ENCODE measurements at regions not wholly inside any gene's neighbourhood (a gene's known extent, or its start where the extent isn't known, plus 50 kb on each side); places are given as distances from the start of the nearest gene placed in this dataset.

DNA sequence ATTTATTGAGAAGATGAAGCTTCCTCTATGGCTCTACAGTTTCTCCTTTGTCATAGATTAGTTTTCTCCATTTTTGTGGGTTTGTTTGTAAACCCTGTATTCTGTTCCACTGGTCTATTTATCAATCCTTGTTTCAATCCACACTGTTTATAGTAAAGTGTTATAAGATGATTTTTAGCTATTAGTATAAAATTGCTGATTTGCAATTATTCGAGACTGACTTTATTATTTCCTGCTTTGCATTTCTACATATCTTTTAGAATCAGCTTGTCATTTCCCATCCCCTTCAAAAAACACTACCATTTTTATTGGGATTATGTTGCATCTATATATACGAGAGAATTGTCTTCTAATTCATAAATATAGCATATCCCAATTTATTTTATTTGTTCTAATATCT lies 325.9 kb upstream of the EPHA7 start:
- CTCF ChIA-PET: no interaction called here
- DNase-seq (ENCODE audit: extremely low spot score): no peak
- POLR2A ChIA-PET: no interaction called here
- TF ChIP-seq, protein P1, sequence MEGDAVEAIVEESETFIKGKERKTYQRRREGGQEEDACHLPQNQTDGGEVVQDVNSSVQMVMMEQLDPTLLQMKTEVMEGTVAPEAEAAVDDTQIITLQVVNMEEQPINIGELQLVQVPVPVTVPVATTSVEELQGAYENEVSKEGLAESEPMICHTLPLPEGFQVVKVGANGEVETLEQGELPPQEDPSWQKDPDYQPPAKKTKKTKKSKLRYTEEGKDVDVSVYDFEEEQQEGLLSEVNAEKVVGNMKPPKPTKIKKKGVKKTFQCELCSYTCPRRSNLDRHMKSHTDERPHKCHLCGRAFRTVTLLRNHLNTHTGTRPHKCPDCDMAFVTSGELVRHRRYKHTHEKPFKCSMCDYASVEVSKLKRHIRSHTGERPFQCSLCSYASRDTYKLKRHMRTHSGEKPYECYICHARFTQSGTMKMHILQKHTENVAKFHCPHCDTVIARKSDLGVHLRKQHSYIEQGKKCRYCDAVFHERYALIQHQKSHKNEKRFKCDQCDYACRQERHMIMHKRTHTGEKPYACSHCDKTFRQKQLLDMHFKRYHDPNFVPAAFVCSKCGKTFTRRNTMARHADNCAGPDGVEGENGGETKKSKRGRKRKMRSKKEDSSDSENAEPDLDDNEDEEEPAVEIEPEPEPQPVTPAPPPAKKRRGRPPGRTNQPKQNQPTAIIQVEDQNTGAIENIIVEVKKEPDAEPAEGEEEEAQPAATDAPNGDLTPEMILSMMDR (IDR thresholded peaks at IDR 0.05; ENCODE audit: control extremely low read depth, extremely low read depth, low read depth, missing control alignments): no peak

DNA sequence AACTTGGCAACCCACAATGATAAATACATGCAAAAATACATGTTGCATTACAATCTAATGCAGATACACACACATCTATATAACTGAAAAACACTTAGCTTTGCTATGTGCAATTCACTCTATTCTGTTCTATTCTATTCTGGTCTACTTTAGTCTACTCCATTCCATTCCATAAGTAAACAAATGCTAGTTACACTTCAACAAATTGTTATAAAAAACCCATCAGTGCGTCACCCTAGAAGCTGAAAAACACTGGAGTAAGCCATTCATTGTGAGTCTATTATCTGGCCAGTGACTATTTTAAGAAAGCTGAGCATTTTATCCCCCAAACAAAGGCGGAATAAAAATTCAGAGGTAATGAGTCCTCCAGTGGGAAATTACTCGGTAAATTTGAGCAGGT lies 315.7 kb upstream of the EPHA7 start:
- no peak for DNase-seq (ENCODE audit: extremely low spot score)
- CTCF ChIA-PET: no interaction called here
- POLR2A ChIA-PET: no interaction called here
- TF ChIP-seq, protein P1 (IDR thresholded peaks at IDR 0.05; ENCODE audit: control extremely low read depth, extremely low read depth, low read depth, missing control alignments): no peak

DNA sequence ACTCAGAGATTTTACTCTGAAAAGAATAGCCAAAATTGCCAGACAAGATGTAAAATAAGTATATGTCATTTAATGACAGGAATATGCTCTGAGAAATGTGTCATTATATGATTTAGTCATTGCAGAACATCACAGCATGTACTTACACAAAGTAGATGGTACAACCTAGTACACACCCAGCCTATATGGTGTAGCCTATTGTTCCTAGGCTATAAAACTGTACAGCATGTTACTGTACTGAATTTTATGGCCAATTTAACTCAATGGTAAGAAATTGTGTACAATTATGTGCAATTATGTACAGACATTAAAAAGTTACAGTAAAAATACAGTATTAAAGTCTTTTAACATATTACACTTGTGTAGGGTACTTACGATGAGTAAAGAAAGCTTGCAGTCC lies 311.9 kb upstream of the EPHA7 start:
- ChIA-PET CTCF (no interaction called here), POLR2A (no interaction called here)
- DNase-seq (ENCODE audit: extremely low spot score): no peak
- TF ChIP-seq, protein P1 (IDR thresholded peaks at IDR 0.05; ENCODE audit: control extremely low read depth, extremely low read depth, low read depth, missing control alignments): no peak

DNA sequence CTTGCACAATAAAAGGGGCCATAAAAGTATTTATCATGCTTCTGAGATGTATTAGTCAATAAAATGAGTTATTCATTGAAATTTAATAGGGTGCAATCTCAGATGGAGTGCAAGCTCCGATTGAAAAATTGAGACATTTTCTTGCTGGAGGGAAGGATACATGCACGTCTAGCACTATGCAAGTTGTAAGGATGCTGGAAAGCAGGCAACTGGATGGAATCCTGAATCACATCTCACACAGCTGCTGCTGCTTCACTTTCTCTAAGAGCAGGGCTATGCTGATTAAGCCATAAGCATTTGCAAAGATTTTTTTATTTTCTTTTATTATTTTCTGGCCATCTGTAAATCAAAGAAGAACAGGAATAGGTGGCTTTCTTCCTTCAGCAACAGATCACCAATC lies 308.8 kb upstream of the EPHA7 start:
- TF ChIP-seq, protein P1 (IDR thresholded peaks at IDR 0.05; ENCODE audit: control extremely low read depth, extremely low read depth, low read depth, missing control alignments): no peak
- CTCF ChIA-PET: interaction anchor here (1.2 kb wide), 1 partner anchor 35 kb away, joined by 3 read pairs; no protein-coding TSS in a partner anchor
- POLR2A ChIA-PET: no interaction called here

DNA sequence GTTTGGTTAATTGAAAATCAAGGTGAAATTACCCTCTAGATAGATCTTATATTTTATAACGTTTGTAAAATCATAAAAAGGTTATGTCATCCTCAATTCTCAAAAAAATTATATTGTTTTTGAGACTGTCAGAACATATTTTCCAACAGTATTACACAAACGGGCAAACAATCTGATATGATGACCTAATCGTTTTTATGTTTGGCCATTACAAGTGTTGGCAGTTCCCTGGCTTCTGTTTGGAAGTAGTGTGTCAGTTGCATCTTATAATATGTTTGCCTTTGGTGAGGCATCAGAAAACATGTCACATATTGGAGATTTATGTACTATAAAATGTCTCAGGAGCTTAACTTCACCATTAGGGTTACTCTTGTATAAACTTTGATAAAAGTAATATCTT lies 308.1 kb upstream of the EPHA7 start:
- TF ChIP-seq, protein P1 (IDR thresholded peaks at IDR 0.05; ENCODE audit: control extremely low read depth, extremely low read depth, low read depth, missing control alignments): no peak
- ChIA-PET POLR2A (no interaction called here), CTCF (interaction anchor here (1.2 kb wide), 1 partner anchor 34 kb away, joined by 3 read pairs; no protein-coding TSS in a partner anchor)
- no peak for DNase-seq (ENCODE audit: extremely low spot score)

More for the DNA sequence above, 308.8 kb upstream of the EPHA7 start:
- no peak for DNase-seq (ENCODE audit: extremely low spot score)

DNA sequence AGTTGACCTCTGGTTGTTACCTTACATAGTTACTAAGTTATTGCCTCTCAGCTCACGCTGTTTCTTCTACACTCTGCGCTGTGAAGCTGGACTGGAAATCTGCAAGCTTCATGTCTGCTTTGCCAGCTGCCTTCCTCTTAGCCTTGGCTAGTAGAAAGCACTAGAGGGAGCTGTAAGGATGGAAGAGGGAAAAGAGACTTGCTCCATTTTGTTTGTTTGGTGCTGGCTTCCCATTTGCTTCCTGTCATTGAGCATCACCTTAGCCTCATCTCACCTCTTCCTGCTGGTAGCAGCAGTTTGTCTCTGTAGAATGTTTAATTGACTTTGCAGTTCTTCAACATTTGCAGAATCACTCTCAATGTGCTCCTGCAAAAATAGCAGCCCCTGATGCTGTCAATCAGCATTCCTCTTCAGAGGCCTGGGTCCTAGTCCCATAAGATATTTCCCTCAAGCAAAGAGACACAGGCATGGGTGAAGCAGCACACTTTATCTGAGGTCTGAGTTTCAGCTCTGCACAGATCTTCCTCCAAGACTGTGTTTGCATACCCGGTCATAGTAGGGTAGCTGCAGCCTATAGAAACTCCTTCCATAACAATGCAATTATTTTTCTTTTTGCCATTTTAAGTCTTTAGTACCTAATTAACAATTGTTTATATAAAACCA lies 302.2 kb upstream of the EPHA7 start:
- TF ChIP-seq, protein P1 (IDR thresholded peaks at IDR 0.05; ENCODE audit: control extremely low read depth, extremely low read depth, low read depth, missing control alignments): no peak
- POLR2A ChIA-PET: no interaction called here
- no peak for DNase-seq (ENCODE audit: extremely low spot score)
- CTCF ChIA-PET: interaction anchor here (0.8 kb wide), 1 partner anchor 8 kb away, joined by 3 read pairs; no protein-coding TSS in a partner anchor

Data from GM10248 (cell line).